Heart right ventricle (tissue), 16 donors: ENCODE measurements at regions not wholly inside any gene's neighbourhood (a gene's known extent, or its start where the extent isn't known, plus 50 kb on each side); places are given as distances from the start of the nearest gene placed in this dataset.

Experiments used
- ATAC-seq, 8 donors: fragments of 200-7000 bp; cut with Tn5 transposase; one replicate each; pipeline ENCODE4 v1.9.1; 2020; ENCODE audit warnings: mild to moderate bottlenecking in 8 of 8, moderate library complexity in 8 of 8, moderate number of reproducible peaks in 1 of 8
- DNase-seq, 2 donors: peaks; one replicate each; pipeline ENCODE4 v3.0.0-alpha.2; 2020
- H3K27ac ChIP-seq, 10 donors: fragments of 200-600 bp; sonication (generic) in 2 of 10; one replicate each; pipeline versions ENCODE4 v1.5.0 to v1.8.0; 2020 to 2022; ENCODE audit warnings: mild to moderate bottlenecking in 3 of 10
- H3K27me3 ChIP-seq, 7 donors: fragments of 200-600 bp; one replicate each; pipeline ENCODE4 v1.8.0; 2021 to 2022; ENCODE audit warnings: mild to moderate bottlenecking in 2 of 7
- H3K36me3 ChIP-seq, 9 donors: fragments of 200-600 bp; sonication (generic) in 1 of 9; one replicate each; pipeline versions ENCODE4 v1.5.0 to v1.8.0; 2020 to 2022; ENCODE audit warnings: mild to moderate bottlenecking in 2 of 9
- H3K4me1 ChIP-seq, 9 donors: fragments of 200-600 bp; sonication (generic) in 1 of 9; one replicate each; pipeline versions ENCODE4 v1.5.0 to v1.8.0; 2020 to 2022; ENCODE audit warnings: mild to moderate bottlenecking in 4 of 9
- H3K4me3 ChIP-seq, 10 donors: fragments of 200-600 bp; sonication (generic) in 2 of 10; one replicate each; pipeline versions ENCODE4 v1.5.0 to v1.8.0; 2020 to 2022; ENCODE audit warnings: mild to moderate bottlenecking in 7 of 10, moderate library complexity in 2 of 10
- H3K9me3 ChIP-seq, 11 donors: fragments of 200-600 bp in 10 of 11; sonication (generic) in 2 of 11; one replicate each; pipeline versions ENCODE4 v1.5.0 to v1.8.0; 2013 to 2022; ENCODE audit warnings: mild to moderate bottlenecking in 2 of 11, control low read depth in 1 of 11, moderate library complexity in 1 of 11
- WGBS, 2 donors: extraction: QIAGEN DNeasy Blood & Tissue Kit; methylation state at CpG; one replicate each; pipeline ENCODE4 v1.1.7; 2013; ENCODE audit warnings: inconsistent platforms in 1 of 2; 5-methylcytosine and 5-hydroxymethylcytosine counted together
- intact Hi-C, 10 donors: fragments of 100-400 bp; cut with DNase I; formaldehyde crosslinking; loops; one replicate each; pipeline versions ENCODE4 v1.11.1 to v1.14.2; 2022
- TF ChIP-seq, protein P1 (sequence below), 9 donors: fragments of 200-600 bp; sonication (generic) in 2 of 9; IDR thresholded peaks; one replicate each; pipeline versions ENCODE4 v1.5.0 to v1.8.0; 2021 to 2022; ENCODE audit warnings: antibody characterized with exemption in 9 of 9, mild to moderate bottlenecking in 5 of 9, moderate library complexity in 1 of 9
- donor health status: Arrhythmogenic right ventricular cardiomyopathy.
- donor health status: ischemic (EF 13 %, LVEDD 7.1; RV severe dilation, severe dysfunction).
- donor health status: healthy with polysubstance abuse.
- donor health status: DM: no; HTN: yes; CAD: no.
- donor health status: DM: no; HTN: no; CAD: no.
- donor health status: ischemic (EF 25% LVEDD 6.9; RV normal size, moderate dysfunction).
- donor health status: ischemic (EF 25% LVEDD 5.7; RV mildly dilated, moderate dysfunction).
- donor health status: healthy.
- donor health status: DM: yes; HTN: yes; CAD: no.
- donor health status: Ischemic cardiomyopathy.
- donor health status: ischemic (EF 35%, LVEDD 5.7; RV mildly dilated, moderate dysfunction).
- donor health status: nonischemic (EF 11% LVEDD 7.7; RV severe dilation, severe dysfunction).
- donor health status: DM: yes; HTN: yes; CAD: no.
- donor health status: PGD.
- donor health status: ischemic (EF 29% LVEDD 5.4; RV normal size, mild dysfunction).
- donor health status: nonischemic (EF 23%, LVEDD 6.1; RV moderate dilation, normal function).

DNA sequence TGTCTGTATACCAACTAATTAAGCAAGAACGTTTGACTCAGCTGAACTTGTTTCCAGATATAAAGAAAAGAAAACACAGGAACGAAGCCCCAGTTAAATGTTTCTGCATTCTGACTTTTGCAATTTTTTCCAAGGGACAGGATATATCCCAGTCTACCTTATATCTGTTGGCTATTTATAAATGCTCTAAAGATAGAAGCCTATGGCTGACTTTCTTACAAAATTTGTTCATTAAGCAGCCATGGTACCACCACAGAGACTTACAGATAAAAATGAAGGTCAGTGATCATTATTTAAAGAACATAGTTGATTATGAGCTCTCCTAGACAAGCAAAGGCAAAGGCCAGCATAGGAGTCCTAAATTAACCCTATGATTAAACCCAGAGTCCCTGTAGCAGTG, 462.7 kb upstream of the SPHKAP start:
- H3K9me3 ChIP-seq = no peaks in the 10 kb centered on the region
- TF ChIP-seq, protein P1, sequence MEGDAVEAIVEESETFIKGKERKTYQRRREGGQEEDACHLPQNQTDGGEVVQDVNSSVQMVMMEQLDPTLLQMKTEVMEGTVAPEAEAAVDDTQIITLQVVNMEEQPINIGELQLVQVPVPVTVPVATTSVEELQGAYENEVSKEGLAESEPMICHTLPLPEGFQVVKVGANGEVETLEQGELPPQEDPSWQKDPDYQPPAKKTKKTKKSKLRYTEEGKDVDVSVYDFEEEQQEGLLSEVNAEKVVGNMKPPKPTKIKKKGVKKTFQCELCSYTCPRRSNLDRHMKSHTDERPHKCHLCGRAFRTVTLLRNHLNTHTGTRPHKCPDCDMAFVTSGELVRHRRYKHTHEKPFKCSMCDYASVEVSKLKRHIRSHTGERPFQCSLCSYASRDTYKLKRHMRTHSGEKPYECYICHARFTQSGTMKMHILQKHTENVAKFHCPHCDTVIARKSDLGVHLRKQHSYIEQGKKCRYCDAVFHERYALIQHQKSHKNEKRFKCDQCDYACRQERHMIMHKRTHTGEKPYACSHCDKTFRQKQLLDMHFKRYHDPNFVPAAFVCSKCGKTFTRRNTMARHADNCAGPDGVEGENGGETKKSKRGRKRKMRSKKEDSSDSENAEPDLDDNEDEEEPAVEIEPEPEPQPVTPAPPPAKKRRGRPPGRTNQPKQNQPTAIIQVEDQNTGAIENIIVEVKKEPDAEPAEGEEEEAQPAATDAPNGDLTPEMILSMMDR (IDR thresholded peaks at IDR 0.05) = no peak
- intact Hi-C loops = no loop called here
- no peak for DNase-seq
- no peaks in the 10 kb centered on the region for H3K36me3 ChIP-seq
- no peak overlapping the region for H3K4me3 ChIP-seq
- ATAC-seq = peak in 3 of 8 donors; percentile 37 to 83 (median 41)
- H3K27me3 ChIP-seq = no peaks in the 10 kb centered on the region
- WGBS, 2 donors = 17 to 27% methylated on average over 2 of the region's 2 CpGs
- H3K27ac ChIP-seq = peak overlapping the region in 1 of 10 donors; percentile 31
- peaks cover 0 to 12% (median 0%) of the 10 kb centered on the region in 9 donors for H3K4me1 ChIP-seq

DNA sequence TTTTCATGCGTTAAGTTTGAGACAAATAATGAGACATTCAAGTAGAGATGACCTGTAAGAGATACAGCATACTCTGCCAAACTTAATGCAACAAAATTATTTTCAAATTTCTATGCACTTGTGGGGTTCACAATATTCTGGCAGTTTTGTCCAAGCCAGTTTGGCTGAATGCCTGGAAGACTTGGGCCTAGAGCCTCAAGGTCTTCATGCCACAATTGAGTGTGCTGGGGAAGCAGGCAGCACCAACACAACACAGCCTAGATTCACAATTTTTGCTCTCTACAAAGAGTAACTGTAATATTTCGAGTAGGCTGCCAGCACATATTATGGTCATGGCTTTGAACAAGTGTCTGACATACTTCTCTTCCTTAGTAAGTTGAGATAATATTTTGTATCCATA, 461.4 kb upstream of the SPHKAP start:
- H3K4me1 ChIP-seq = peaks cover 0 to 7% (median 0%) of the 10 kb centered on the region in 9 donors
- no peak overlapping the region for H3K4me3 ChIP-seq
- no peak for ATAC-seq
- intact Hi-C loops = no loop called here
- no peaks in the 10 kb centered on the region for H3K27me3 ChIP-seq
- WGBS, 2 donors = 76 to 81% methylated on average over 2 of the region's 2 CpGs
- H3K27ac ChIP-seq = no peak overlapping the region
- H3K9me3 ChIP-seq = no peaks in the 10 kb centered on the region
- no peak for DNase-seq
- TF ChIP-seq, protein P1 (IDR thresholded peaks at IDR 0.05) = no peak
- H3K36me3 ChIP-seq = no peaks in the 10 kb centered on the region

DNA sequence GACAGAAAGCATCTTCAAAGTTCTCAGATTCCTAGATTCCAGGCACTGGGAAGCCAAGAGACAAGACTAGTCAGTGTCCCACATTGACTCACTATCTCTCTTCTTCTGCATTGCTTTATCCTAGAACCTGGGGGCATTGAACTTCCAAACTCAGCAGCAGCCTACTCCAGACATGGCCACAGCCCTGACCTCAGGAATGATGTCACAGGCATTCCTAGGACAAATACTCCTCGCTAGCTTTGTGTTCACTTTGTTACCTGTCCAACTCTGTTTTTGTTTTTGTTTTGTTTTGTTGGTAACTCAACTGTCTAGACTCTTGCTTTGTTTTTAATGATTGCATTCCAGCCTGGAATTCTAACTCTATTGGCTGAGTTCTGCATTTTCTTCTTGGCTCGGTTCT, 449.3 kb upstream of the SPHKAP start:
- Histone ChIP-seq H3K4me3 (no peak overlapping the region), H3K36me3 (no peaks in the 10 kb centered on the region), H3K27ac (no peak overlapping the region), H3K4me1 (no peaks in the 10 kb centered on the region), H3K9me3 (peaks cover 0 to 5% (median 0%) of the 10 kb centered on the region in 11 donors), H3K27me3 (no peaks in the 10 kb centered on the region)
- TF ChIP-seq, protein P1 (IDR thresholded peaks at IDR 0.05) = no peak
- ATAC-seq (no peak), DNase-seq (no peak)
- intact Hi-C loops = no loop called here
- 67 to 75% methylated on average over 2 of the region's 2 CpGs for WGBS, 2 donors

DNA sequence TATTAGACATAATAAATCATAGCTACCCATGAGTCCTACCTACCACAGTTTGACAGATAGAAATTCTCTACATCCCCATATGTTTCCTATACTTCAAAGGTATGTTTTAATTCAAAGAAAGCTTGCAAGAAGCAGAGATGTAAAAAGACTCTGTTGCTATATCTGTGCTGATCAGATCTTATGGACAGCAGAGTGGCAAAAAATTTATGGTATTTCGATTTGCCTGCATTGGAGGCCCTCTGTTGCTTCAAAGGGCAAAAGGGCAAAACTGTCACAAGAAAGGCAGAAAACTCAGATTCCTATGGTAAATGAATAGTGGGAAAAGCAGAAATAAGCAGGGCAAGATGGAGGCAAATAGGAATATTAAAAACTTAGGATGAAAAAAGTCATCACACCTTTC, 447.8 kb upstream of the SPHKAP start:
- Histone ChIP-seq H3K27ac (no peak overlapping the region), H3K36me3 (no peaks in the 10 kb centered on the region), H3K4me3 (no peak overlapping the region), H3K27me3 (no peaks in the 10 kb centered on the region), H3K9me3 (peaks cover 0 to 5% (median 0%) of the 10 kb centered on the region in 11 donors), H3K4me1 (no peaks in the 10 kb centered on the region)
- WGBS, 2 donors = 65 to 74% methylated on average over 1 of the region's 1 CpG
- no peak for DNase-seq
- no peak for ATAC-seq
- intact Hi-C loops = no loop called here
- TF ChIP-seq, protein P1 (IDR thresholded peaks at IDR 0.05) = no peak
